KMS-11 (cell line): ENCODE measurements at regions not wholly inside any gene's neighbourhood (a gene's known extent, or its start where the extent isn't known, plus 50 kb on each side); places are given as distances from the start of the nearest gene placed in this dataset.

Source experiments
- H2AFZ ChIP-seq: fragments of 200-600 bp; sonication (generic); 2 replicates; pipeline ENCODE4 v1.6.1; 2016; ENCODE audit warnings: antibody characterized with exemption, mixed run types, low read depth
- H3K27ac ChIP-seq: fragments of 200-600 bp; sonication (generic); 2 replicates; pipeline ENCODE4 v1.6.1; 2016; ENCODE audit warnings: mild to moderate bottlenecking, mixed run types
- H3K27me3 ChIP-seq: fragments of 200-600 bp; sonication (generic); 2 replicates; pipeline ENCODE4 v1.6.1; 2017; ENCODE audit warnings: mild to moderate bottlenecking, low read depth, mixed run types, moderate library complexity; ENCODE audit not compliant: insufficient read depth
- H3K36me3 ChIP-seq: fragments of 200-600 bp; sonication (generic); 2 replicates; pipeline ENCODE4 v1.6.1; 2017; ENCODE audit warnings: mild to moderate bottlenecking, mixed run types; ENCODE audit not compliant: insufficient read depth
- H3K4me1 ChIP-seq: fragments of 200-600 bp; sonication (generic); 2 replicates; pipeline ENCODE4 v1.6.1; 2016; ENCODE audit warnings: mild to moderate bottlenecking, low read depth, mixed run types; ENCODE audit not compliant: poor library complexity, severe bottlenecking
- H3K4me2 ChIP-seq: fragments of 200-600 bp; sonication (generic); 2 replicates; pipeline ENCODE4 v1.7.0; 2016; ENCODE audit warnings: mild to moderate bottlenecking, mixed run types
- H3K4me3 ChIP-seq: fragments of 200-600 bp; sonication (generic); IDR thresholded peaks from 2 replicates; pipeline ENCODE4 v1.6.1; 2017; ENCODE audit warnings: low read depth, low read length, mixed read lengths; ENCODE audit not compliant: insufficient read depth
- H3K79me2 ChIP-seq: fragments of 200-600 bp; sonication (generic); 2 replicates; pipeline ENCODE4 v1.6.1; 2016; ENCODE audit warnings: low read depth, mixed run types; ENCODE audit not compliant: insufficient read depth
- H3K9ac ChIP-seq: fragments of 200-600 bp; sonication (generic); 2 replicates; pipeline ENCODE4 v1.6.1; 2016; ENCODE audit warnings: mild to moderate bottlenecking, mixed run types
- H4K20me1 ChIP-seq: fragments of 200-600 bp; sonication (generic); 2 replicates; pipeline ENCODE4 v1.6.1; 2016; ENCODE audit warnings: mild to moderate bottlenecking, mixed run types; ENCODE audit not compliant: insufficient read depth
- TF ChIP-seq, protein P1 (sequence below): fragments of 200-600 bp; sonication (generic); conservative IDR thresholded peaks from 2 replicates; pipeline ENCODE4 v1.6.1; 2017; ENCODE audit warnings: low read depth, mild to moderate bottlenecking, antibody characterized with exemption, low read length, moderate library complexity, mixed read lengths

DNA sequence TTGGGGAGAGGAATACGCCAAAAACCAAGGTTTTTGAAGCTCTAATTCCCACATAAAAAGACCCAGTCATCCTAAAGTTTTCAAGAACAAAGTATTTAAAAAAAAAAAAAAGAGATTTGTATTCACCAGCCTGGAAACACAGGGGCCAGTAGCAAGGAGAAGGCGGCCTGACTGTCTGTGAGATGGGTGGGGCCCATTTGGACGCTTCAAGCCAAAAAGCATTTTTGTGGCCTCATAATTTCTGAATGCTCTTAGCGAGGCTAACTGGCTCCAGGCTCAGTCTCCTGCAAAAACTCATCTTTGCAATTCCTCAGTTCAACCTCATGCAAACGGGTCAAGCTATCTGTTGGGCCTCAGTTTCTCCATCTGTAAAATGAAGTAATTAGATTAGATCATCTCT, 514.1 kb downstream of the MED13L start:
- Histone ChIP-seq H3K4me1 (no peaks in the 10 kb centered on the region), H2AFZ (no peak overlapping the region), H3K9ac (no peak overlapping the region), H3K27ac (no peak overlapping the region), H3K4me2 (no peak overlapping the region), H4K20me1 (no peaks in the 10 kb centered on the region), H3K27me3 (no peaks in the 10 kb centered on the region), H3K36me3 (no peaks in the 10 kb centered on the region), H3K4me3 (no peak overlapping the region), H3K79me2 (no peaks in the 10 kb centered on the region)
- TF ChIP-seq, protein P1, sequence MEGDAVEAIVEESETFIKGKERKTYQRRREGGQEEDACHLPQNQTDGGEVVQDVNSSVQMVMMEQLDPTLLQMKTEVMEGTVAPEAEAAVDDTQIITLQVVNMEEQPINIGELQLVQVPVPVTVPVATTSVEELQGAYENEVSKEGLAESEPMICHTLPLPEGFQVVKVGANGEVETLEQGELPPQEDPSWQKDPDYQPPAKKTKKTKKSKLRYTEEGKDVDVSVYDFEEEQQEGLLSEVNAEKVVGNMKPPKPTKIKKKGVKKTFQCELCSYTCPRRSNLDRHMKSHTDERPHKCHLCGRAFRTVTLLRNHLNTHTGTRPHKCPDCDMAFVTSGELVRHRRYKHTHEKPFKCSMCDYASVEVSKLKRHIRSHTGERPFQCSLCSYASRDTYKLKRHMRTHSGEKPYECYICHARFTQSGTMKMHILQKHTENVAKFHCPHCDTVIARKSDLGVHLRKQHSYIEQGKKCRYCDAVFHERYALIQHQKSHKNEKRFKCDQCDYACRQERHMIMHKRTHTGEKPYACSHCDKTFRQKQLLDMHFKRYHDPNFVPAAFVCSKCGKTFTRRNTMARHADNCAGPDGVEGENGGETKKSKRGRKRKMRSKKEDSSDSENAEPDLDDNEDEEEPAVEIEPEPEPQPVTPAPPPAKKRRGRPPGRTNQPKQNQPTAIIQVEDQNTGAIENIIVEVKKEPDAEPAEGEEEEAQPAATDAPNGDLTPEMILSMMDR, result no peak

DNA sequence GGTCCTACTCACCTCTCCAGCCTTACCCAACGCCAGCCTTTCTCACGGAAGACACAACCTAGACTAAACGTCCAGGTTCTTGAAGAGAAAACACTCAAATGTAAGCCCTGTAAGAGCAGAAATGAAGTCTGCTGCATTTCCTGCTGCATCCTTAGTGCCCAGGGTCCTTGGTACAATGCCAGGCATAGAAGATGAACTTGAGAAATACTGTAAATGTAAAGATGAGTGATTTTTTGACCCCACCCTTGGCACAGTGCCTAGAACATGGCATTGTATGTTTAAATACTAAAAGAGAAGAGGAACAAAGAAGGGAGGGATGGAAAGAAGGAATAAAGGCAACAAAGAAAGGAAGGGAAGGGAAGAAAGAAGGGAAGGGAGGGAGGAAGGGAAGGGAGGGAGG, 514.6 kb downstream of the MED13L start:
- Histone ChIP-seq H3K27me3 (no peaks in the 10 kb centered on the region), H3K4me3 (no peak overlapping the region), H3K27ac (no peak overlapping the region), H3K79me2 (no peaks in the 10 kb centered on the region), H3K4me2 (no peak overlapping the region), H3K9ac (no peak overlapping the region), H3K4me1 (no peaks in the 10 kb centered on the region), H3K36me3 (no peaks in the 10 kb centered on the region), H2AFZ (no peak overlapping the region), H4K20me1 (no peaks in the 10 kb centered on the region)
- TF ChIP-seq, protein P1, result no peak

GRCh38 chr12:115761784-115762183, 515.7 kb downstream of the MED13L start:
- Histone ChIP-seq H3K4me1 (no peaks in the 10 kb centered on the region), H3K79me2 (no peaks in the 10 kb centered on the region), H3K4me2 (no peak overlapping the region), H3K27me3 (no peaks in the 10 kb centered on the region), H3K27ac (no peak overlapping the region), H3K4me3 (no peak overlapping the region), H4K20me1 (no peaks in the 10 kb centered on the region), H2AFZ (no peak overlapping the region), H3K36me3 (no peaks in the 10 kb centered on the region), H3K9ac (no peak overlapping the region)
- TF ChIP-seq, protein P1, result no peak

DNA sequence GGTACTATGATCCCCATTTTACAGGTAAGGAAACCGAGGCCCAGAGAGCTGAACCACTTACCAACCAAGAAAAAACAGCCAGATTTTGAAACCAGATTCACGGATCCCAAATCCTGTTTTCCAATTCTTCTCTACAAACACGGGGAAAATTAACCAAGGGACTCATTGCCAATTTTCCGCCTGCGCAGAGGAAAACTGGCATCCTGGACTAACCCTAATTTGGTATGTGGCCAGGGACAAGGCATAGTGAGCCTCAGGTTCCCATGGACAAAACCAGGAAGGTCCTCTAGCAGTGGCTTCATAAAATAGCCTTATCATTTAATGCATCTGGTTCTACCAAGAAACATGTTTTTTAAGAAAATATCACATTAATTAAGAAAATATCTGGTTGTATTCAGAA, 517.3 kb downstream of the MED13L start:
- Histone ChIP-seq H3K27me3 (no peaks in the 10 kb centered on the region), H4K20me1 (no peaks in the 10 kb centered on the region), H3K4me3 (no peak overlapping the region), H3K4me1 (no peaks in the 10 kb centered on the region), H3K4me2 (no peak overlapping the region), H2AFZ (no peak overlapping the region), H3K79me2 (no peaks in the 10 kb centered on the region), H3K36me3 (no peaks in the 10 kb centered on the region), H3K9ac (no peak overlapping the region), H3K27ac (no peak overlapping the region)
- TF ChIP-seq, protein P1, result no peak
